ENCODE measurements at regions not wholly inside any gene's neighbourhood (a gene's known extent, or its start where the extent isn't known, plus 50 kb on each side); places are given as distances from the start of the nearest gene placed in this dataset.

GRCh38 chr6:78101387-78101786, 448.5 kb downstream of the MEI4 start:
- BruUV-seq (replicated peaks), result no TSS peak
- H3K79me2 ChIP-seq (ENCODE audit: insufficient read depth, low read length), result no peaks in the 10 kb centered on the region
- H3K9ac ChIP-seq (ENCODE audit: low read length), result no peak overlapping the region
- no peak overlapping the region for H3K27ac ChIP-seq (ENCODE audit: low read depth, low read length)
- H2AFZ ChIP-seq (ENCODE audit: low read depth, low read length, poor library complexity, severe bottlenecking), result no peak overlapping the region
- H3K9me3 ChIP-seq (ENCODE audit: control insufficient read depth in 1 of 2, insufficient read depth in 1 of 2, low read depth in 1 of 2, low read length in 2 of 2), result no peaks in the 10 kb centered on the region
- no peak overlapping the region for H3K4me2 ChIP-seq (ENCODE audit: low read length)
- TF ChIP-seq FOSL1 (IDR thresholded peaks at IDR 0.05; ENCODE audit: low read depth), result no peak
- intact Hi-C loops (cut with micrococcal nuclease), result no loop called here
- POLR2A ChIA-PET, result no interaction called here
- no peaks in the 10 kb centered on the region; the same call in 1 of the 2 replicates for H4K20me1 ChIP-seq (ENCODE audit: insufficient read depth)
- no peaks in the 10 kb centered on the region for H3K4me1 ChIP-seq (ENCODE audit: control insufficient read depth in 1 of 2, insufficient read depth in 2 of 2, low read length in 2 of 2)
- no peak overlapping the region for H3K4me3 ChIP-seq (replicated peaks in 1 of 2; ENCODE audit: low read depth in 1 of 2, low read length in 2 of 2)
- CTCF ChIA-PET, result no interaction called here
- DNase-seq (ENCODE audit: low read depth, low spot score) (no peak), ATAC-seq (no peak)
- H3K36me3 ChIP-seq (ENCODE audit: control insufficient read depth in 1 of 2, insufficient read depth in 2 of 2, low read length in 2 of 2), result no peaks in the 10 kb centered on the region
- H3K27me3 ChIP-seq (ENCODE audit: insufficient read depth, low read length), result no peaks in the 10 kb centered on the region
- RAD21 ChIA-PET (ENCODE audit: low non-redundant PET in 1 of 2, low total read pairs in 2 of 2, uncharacterized antibody in 2 of 2, unreplicated experiment in 2 of 2), result no interaction called here
- no peaks in the 10 kb centered on the region for H3K9me2 ChIP-seq (ENCODE audit: insufficient read depth)

- Histone ChIP-seq H3K27ac (ENCODE audit: low read depth, low read length) (no peak overlapping the region), H3K9me2 (ENCODE audit: insufficient read depth) (no peaks in the 10 kb centered on the region), H3K9ac (ENCODE audit: low read length) (no peak overlapping the region), H3K4me3 (replicated peaks in 1 of 2; ENCODE audit: low read depth in 1 of 2, low read length in 2 of 2) (no peak overlapping the region), H3K36me3 (ENCODE audit: control insufficient read depth in 1 of 2, insufficient read depth in 2 of 2, low read length in 2 of 2) (no peaks in the 10 kb centered on the region), H4K20me1 (ENCODE audit: insufficient read depth) (no peaks in the 10 kb centered on the region), H3K4me2 (ENCODE audit: low read length) (no peak overlapping the region), H3K79me2 (ENCODE audit: insufficient read depth, low read length) (no peaks in the 10 kb centered on the region), H3K4me1 (ENCODE audit: control insufficient read depth in 1 of 2, insufficient read depth in 2 of 2, low read length in 2 of 2) (no peaks in the 10 kb centered on the region), H3K27me3 (ENCODE audit: insufficient read depth, low read length) (no peaks in the 10 kb centered on the region), H2AFZ (ENCODE audit: low read depth, low read length, poor library complexity, severe bottlenecking) (no peak overlapping the region), H3K9me3 (ENCODE audit: control insufficient read depth in 1 of 2, insufficient read depth in 1 of 2, low read depth in 1 of 2, low read length in 2 of 2) (no peaks in the 10 kb centered on the region)
- BruUV-seq (replicated peaks), result no TSS peak
- ChIA-PET RAD21 (ENCODE audit: low non-redundant PET in 1 of 2, low total read pairs in 2 of 2, uncharacterized antibody in 2 of 2, unreplicated experiment in 2 of 2) (no interaction called here), CTCF (no interaction called here), POLR2A (no interaction called here)
- ATAC-seq (no peak), DNase-seq (ENCODE audit: low read depth, low spot score) (no peak)
- intact Hi-C loops (cut with micrococcal nuclease), result no loop called here
- TF ChIP-seq CEBPB (IDR thresholded peaks at IDR 0.05; ENCODE audit: low read depth) (no peak), SIN3A (IDR thresholded peaks at IDR 0.05; ENCODE audit: low read depth) (no peak), EZH2 (IDR thresholded peaks at IDR 0.05) (no peak), ELF1 (IDR thresholded peaks at IDR 0.05; ENCODE audit: borderline replicate concordance, low read depth) (no peak), ATF3 (IDR thresholded peaks at IDR 0.05) (no peak), SRF (IDR thresholded peaks at IDR 0.05; ENCODE audit: low read depth) (no peak), ZFX (IDR thresholded peaks at IDR 0.05) (no peak), JUND (IDR thresholded peaks at IDR 0.05) (no peak), SP1 (IDR thresholded peaks at IDR 0.05; ENCODE audit: low read depth) (no peak)
Measured at GRCh38 chr6:78110641-78111040, 457.8 kb downstream of the MEI4 start.
